ENCODE measurements at regions not wholly inside any gene's neighbourhood (a gene's known extent, or its start where the extent isn't known, plus 50 kb on each side); places are given as distances from the start of the nearest gene placed in this dataset.
"Not testable (repeated sequence)": the region's sequence is repeated elsewhere in the genome, so short reads cannot be mapped to it uniquely, and the experiment has no call there.

GRCh38 chr1:66462313-66462712 lies 71.6 kb upstream of the SGIP1 start:
- no peak for DNase-seq

- DNase-seq, result no peak
Measured at GRCh38 chr1:66464351-66464750, 69.6 kb upstream of the SGIP1 start.

- DNase-seq, result no peak
Measured at GRCh38 chr1:66464802-66465201, 69.2 kb upstream of the SGIP1 start.

DNA sequence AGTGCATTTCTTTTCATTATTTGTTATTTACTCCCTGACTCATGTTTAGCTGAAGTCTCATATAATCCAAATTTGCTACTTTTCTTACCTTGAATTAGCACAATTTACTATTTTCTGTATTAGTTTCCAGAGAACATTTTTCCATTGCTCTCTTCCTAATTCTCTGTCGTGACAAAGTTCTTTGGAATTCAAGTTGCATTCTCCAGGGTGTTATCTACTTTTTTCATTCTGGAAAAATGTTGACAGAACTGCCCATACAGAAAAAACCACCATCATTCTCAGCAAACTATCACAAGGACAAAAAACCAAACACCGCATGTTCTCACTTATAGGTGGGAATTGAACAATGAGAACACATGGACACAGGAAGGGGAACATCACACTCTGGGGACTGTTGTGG lies 67.3 kb upstream of the SGIP1 start:
- not testable (repeated sequence) for DNase-seq

DNA sequence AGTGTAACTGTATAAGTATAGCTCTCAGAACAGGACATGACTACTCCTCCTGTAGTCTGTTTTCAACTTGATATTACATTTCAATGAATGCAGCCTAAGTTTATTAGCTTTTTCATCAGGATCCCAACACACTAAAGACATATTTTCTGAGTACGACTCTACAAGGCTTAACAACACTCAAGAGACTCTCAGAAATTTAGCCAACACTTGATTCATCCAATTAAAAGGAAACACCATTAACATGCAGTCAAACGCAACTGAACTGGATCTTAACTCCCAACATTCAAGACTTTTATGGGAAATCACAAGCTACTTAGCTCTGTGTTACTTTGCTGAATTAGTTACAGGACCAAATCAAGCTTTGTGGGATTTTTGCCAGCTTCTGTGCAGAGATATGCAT lies 65.2 kb upstream of the SGIP1 start:
- no peak for DNase-seq

GRCh38 chr1:66475940-66476339 lies 58.0 kb upstream of the SGIP1 start:
- DNase-seq, result no peak

GRCh38 chr1:66476774-66477173 lies 57.2 kb upstream of the SGIP1 start:
- DNase-seq, result no peak

DNA sequence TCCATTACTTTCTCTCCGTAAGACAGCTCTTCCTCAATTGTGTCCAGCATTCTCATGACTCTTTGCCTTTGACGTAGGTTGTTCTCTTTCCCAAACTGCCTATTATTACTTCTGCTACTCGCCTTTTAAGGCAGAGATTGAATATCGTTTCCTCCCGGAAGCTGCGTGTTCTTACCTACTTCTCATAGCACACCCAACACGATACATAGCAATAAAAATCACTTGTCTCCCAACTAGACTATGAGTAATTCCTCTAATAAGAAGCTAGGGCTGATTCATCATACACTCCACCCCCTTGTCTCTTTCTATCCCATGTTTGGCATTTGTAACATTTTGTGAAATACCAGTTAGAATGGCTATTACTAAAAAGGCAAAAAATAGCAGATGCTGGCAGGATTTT lies 55.8 kb upstream of the SGIP1 start:
- DNase-seq, result no peak

DNA sequence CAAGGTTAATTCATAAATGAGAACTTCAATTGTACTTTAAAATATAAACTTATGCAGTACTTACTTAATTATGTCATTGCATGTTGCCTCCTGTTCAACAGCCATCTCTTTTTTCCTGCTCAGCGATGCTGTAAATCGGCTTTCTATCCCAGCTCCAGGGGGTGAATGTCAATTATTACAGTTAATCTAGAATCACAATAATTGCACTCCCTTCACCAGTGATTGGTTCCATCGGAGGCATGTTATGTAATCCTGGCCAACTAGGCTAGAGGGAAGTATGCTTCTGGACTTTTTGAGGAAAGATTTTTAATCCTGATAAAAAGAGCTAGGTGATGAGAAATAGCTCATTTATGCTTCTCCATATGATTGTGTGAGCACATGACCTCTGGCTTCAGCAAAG lies 53.8 kb upstream of the SGIP1 start:
- no peak for DNase-seq

- DNase-seq, result not testable (repeated sequence)
Measured at GRCh38 chr1:66481215-66481614, 52.7 kb upstream of the SGIP1 start.
